Stimulated activated CD4-positive, alpha-beta T cell treated with anti-CD3 and anti-CD28 coated beads, Interleukin-1b, Interleukin-23, amount 100 ng/mL, for 1 hour (primary cell): ENCODE measurements at regions not wholly inside any gene's neighbourhood (a gene's known extent, or its start where the extent isn't known, plus 50 kb on each side); places are given as distances from the start of the nearest gene placed in this dataset.

ENCODE experiments used
- DNase-seq, 2 donors: peaks; one replicate each; pipeline ENCODE4 v3.0.0-alpha.2; 2020; ENCODE audit warnings: low read depth in 2 of 2

DNA sequence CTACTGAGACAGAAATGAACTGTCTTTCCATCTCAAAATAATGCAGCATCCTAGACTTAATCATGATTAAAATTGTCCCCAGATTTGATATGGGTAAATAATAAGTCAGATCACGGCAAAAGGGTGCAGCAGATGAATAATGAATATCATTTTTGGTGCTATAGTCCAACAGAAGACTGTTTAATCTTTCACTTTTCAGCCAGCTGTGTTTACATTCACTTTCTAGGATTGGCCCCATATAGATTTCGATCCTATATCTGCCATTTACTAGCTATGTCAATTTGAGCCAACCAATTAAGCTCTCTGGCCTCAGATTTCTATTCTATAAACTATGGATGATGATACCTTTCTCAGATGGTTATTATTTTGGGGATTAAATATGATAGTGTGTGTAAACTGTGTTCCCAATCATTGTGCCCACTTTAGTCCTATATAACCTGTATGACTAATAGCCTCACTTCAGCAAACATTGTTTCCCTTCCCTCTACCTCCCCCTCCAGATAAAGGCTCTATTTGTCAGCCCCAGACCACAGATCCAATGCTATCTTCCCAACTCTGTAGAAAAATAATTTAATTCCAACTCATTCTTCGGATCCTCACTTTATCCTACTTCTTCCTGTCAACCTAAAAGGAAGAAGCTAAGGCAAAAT lies 53.6 kb upstream of the NT5E start:
- DNase-seq = no peak

- DNase-seq = no peak
Measured at GRCh38 chr6:85395746-85396145, 54.1 kb upstream of the NT5E start.

- no peak for DNase-seq
Measured at GRCh38 chr6:85394853-85395538, 54.9 kb upstream of the NT5E start.

DNA sequence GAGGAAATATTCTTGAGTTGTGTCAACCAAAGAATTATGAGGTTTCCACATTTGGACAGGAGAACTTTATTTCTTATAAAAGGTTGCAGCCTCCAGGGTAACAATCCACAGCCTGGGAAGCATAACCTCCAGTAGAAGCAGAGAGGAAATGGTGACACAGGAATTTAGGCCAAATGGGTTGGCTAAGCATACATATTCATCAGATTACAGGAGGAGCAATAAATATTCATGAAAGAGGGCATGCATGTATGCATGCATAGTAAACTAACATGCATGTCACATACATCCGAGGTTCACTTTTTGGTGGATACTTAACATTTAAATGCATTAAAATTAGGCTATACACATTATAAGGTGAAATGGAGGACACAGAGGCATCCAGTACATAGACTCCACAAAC lies 55.7 kb upstream of the NT5E start:
- DNase-seq = no peak

- DNase-seq = no peak
Measured at GRCh38 chr6:85392379-85392778, 57.5 kb upstream of the NT5E start.

GRCh38 chr6:85390775-85391174 lies 59.1 kb upstream of the NT5E start:
- no peak for DNase-seq

- DNase-seq = no peak
Measured at GRCh38 chr6:85390105-85390728, 59.7 kb upstream of the NT5E start.

- no peak for DNase-seq
Measured at GRCh38 chr6:85389151-85389797, 60.6 kb upstream of the NT5E start.

DNA sequence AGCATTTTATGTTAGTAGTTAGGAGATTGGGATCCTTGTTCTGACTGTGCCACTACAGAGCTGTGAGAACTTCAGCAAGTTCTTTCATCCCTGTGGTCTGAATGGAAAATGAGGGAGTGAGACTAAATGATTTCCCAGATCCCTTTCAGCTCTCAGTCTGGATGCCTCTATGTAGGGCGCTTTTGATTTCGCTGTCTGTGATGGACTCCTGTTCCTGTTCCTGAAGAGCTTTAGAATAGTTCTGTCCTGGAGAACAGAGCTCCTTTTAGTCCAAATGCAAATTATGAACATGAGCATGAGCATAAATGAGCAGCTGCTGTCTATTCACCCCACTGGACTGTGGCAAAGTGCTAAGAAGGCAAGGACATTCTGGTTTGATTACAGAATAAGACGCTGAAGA lies 61.4 kb upstream of the NT5E start:
- DNase-seq = no peak

DNA sequence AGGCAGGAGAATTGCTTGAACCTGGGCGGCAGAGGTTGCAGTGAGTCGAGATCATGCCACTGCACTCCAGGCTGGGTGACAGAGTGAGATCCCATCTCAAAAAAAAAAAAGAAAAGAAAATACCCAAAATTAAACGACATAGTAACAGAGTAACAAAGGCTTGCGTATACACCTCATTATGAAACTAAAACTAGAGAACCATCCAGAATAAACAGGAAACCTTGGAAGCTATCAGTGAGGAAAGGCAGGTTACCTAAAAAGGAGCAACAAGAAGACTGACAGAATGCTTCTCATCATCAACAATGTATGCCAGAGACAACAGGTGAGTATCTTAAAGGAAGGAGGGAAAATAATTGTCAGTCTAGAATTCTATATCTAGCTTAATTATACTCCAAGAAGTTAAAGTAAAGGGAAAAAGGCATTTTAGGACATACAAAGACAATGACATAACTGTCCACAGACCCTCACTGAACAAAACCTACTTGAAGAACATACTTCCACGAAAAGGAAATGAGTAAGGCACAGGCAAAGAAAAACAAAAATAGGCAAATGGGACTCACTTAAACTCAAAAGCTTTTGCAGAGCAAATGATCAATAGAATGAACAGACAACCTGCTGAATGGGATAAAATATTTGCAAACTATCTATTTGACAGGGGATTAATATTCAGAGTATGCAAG lies 64.1 kb upstream of the NT5E start:
- no peak for DNase-seq

DNA sequence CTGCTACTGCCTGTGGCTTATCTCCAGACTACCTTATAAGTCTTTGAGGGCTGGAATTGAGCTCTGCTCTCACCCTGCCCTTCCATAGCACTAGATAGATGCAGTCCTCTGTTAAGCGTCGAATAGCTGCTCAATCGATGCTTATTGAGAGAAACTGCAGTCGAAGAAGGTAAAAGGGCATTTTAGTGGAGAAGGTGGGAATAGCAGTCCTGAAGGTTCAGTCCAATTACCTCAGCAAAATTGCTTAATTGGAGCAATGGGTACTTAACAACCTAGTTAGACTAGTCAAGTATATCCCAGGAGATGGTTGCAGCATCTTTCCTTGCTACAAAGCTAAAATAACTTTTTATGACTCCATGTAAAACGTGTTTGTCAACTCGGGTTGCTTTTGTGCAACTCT lies 66.8 kb upstream of the NT5E start:
- DNase-seq = no peak

GRCh38 chr6:85382541-85382940 lies 67.3 kb upstream of the NT5E start:
- no peak for DNase-seq

GRCh38 chr6:85372915-85373270 lies 77.0 kb upstream of the NT5E start:
- DNase-seq = no peak

GRCh38 chr6:85372188-85372914 lies 77.5 kb upstream of the NT5E start:
- no peak for DNase-seq

DNA sequence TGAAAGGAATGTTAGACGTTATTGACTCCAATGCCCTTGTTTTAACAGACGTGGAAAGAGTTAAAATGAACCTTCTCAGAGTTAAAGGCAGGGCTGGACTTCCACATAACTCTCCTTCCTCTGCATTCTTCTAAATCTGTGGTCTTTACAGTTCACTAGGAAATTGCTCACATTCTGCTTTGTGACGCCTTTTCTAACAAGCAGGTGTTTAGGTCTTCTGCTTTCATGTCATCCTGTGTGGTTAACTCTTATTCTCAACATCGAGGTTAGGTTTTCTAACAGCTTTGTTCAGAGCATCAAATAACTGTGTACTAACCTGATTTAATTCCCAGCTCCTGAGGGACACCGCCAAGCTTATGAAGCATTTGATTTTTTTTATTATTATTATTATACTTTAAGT lies 81.3 kb upstream of the NT5E start:
- DNase-seq = no peak

GRCh38 chr6:85364344-85364743 lies 85.5 kb upstream of the NT5E start:
- DNase-seq = no peak

- DNase-seq = no peak
Measured at GRCh38 chr6:85363870-85364269, 86.0 kb upstream of the NT5E start.

- DNase-seq = no peak
Measured at GRCh38 chr6:85362652-85363310, 87.1 kb upstream of the NT5E start.

DNA sequence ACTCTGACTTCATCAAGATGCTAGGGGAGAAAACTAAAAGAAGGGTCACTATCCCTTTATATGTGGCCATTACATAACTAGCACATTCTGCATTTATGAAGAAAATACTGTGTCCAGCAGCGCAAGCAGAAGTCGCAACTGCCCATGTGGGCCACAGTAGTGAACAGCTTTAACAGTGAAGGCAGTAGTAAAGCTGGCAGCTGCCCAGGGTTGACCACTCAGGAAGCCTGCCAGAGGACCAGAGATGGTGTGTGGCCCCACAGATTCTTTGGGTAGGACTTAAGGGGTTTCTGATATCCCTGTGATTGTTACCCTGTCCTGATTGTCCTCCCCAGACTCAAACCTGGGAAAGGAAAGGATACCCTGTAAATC lies 88.3 kb upstream of the NT5E start:
- no peak for DNase-seq

GRCh38 chr6:85360794-85361642 lies 88.9 kb upstream of the NT5E start:
- no peak for DNase-seq
